ENCODE measurements at regions not wholly inside any gene's neighbourhood (a gene's known extent, or its start where the extent isn't known, plus 50 kb on each side); places are given as distances from the start of the nearest gene placed in this dataset.
"Not testable (repeated sequence)": the region's sequence is repeated elsewhere in the genome, so short reads cannot be mapped to it uniquely, and the experiment has no call there.

DNA sequence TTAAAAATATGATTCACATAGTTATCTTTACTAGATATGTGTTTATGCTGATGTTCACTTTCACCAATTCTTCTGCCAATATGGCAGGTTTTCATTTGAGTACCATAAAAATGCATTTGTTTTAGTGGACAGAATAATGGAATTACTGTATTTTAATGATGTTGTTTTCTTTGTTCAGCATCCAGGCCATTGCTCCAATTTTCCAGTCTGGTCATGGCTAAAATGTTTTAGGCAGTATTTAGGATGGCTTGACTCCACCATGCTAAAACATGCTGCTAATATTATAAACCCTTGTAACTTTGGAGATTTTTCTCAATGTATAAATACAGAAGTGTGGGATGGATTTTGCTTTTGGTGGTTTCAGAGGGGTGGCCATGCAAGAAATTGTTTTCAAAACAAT is 273.0 kb upstream of the RPS23 start:
- DNase-seq (ENCODE audit: low read depth in 2 of 2), result no peak

DNA sequence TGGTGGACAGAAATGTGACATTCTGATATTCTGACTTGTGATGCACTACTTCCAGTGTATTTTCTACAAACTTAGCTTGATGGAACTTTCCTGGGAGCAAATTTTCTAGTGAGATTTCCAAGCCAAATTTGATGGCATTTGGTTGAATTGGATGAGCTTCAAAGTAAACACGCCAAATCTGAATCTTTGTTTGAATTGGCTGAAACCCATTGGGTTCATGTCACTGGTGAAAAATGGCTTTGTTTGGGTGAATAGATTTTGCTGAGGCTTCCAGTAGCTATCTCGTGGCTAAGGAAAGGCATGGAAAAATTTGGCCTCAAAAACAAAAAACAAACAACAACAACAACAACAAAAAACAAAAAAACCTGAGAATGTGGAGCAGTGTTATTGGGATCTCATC is 271.1 kb upstream of the RPS23 start:
- no peak for DNase-seq (ENCODE audit: low read depth in 2 of 2)

DNA sequence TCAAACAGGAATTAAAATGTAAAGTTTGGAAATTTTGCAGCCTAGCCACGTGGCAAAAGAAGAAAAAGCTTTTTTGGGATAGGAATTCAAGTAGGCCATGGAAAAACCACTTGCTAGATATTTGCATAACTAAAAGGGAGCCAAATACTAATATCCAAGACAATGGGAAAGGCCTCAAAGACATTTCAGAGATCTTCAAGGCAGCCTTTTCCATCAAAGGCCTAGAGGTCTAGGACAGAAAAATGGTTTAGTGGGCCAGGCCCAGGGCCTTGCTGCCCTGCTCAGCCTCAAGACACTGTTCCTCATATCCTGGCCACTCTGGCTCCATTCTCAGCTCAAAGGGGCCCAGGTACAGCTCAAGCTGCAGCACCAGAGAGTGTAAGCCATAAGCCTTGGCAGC is 265.9 kb upstream of the RPS23 start:
- no peak for DNase-seq (ENCODE audit: low read depth in 2 of 2)

DNA sequence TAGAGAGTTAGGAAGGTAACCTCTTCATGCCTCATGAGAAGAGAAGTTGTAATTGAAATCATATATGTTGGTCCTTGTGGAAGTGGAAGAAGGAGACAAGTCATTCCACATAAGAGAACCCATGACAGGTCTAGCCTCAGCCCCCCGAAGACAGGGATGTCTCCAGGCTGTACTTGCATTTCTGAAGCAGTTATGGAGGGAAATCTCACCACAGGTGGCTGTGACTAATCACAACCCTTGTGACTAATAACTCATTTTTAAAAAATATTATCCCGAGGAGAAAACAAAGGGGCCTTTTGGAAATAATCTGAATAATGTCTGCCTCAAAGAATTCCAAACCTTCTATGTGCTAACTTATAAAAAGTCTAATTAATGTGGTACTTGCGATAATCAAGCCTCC is 262.1 kb upstream of the RPS23 start:
- DNase-seq (ENCODE audit: low read depth in 2 of 2), result no peak

DNA sequence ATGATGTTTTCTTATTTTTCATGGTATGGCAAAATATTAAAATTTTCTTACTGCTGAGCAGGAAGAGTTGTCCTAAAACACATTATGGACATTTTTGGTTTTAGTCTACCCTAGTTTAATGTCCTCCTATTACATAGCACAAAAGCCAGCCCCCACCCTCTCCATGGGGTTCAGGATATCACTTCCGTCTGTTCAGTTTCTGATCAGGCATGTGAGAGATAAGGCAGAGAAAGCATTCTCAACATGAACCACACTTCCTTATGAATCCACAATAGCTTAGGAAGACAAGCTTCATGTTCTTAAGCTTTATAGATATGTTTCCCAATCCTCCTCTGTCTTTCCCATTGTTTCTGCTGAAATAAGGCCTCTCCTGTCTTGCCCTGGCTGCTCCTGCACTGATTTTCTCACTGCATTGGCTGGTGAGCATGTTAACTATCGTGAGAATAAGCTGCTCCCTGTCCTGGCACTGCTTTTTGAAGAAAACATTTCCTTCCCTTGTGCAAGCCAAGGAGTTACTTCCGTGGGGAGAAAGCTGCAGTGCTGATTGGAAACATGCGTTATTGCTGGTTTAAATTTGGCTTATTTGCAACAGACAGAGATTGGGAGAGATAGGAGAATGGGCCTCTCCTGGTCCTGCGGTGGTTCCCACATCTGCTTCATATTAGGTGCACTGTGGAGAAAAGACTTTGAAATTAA is 260.3 kb upstream of the RPS23 start:
- no peak for DNase-seq (ENCODE audit: low read depth in 2 of 2)

GRCh38 chr5:82537687-82538306 is 259.6 kb upstream of the RPS23 start:
- DNase-seq (ENCODE audit: low read depth in 2 of 2), result no peak

DNA sequence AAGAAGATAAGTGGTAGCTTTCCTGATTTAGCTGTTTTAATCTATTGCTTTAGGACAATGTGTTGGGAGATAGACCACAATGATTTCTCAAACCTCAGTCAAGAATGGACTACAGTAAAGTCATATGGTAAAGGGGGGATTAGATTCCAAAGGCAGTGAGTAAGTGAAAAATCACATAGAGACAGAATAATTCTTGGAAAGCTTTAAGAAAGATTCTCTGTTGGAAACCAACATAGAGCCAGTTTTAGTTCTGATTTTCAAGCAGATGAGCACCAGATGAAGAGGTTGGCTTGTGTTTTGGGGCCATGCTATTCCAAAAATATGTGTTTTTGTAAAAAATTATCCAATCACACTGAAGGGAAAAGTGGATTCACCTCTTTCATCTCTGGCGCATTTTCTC is 256.8 kb upstream of the RPS23 start:
- no peak for DNase-seq (ENCODE audit: low read depth in 2 of 2)

GRCh38 chr5:82532075-82532474 is 253.9 kb upstream of the RPS23 start:
- DNase-seq (ENCODE audit: low read depth in 2 of 2), result not testable (repeated sequence)

- DNase-seq (ENCODE audit: low read depth in 2 of 2), result no peak
Observed at GRCh38 chr5:82526540-82526939, 248.4 kb upstream of the RPS23 start.

GRCh38 chr5:82525626-82526025 is 247.5 kb upstream of the RPS23 start:
- no peak for DNase-seq (ENCODE audit: low read depth in 2 of 2)

- no peak for DNase-seq (ENCODE audit: low read depth in 2 of 2)
Observed at GRCh38 chr5:82523633-82524032, 245.5 kb upstream of the RPS23 start.

DNA sequence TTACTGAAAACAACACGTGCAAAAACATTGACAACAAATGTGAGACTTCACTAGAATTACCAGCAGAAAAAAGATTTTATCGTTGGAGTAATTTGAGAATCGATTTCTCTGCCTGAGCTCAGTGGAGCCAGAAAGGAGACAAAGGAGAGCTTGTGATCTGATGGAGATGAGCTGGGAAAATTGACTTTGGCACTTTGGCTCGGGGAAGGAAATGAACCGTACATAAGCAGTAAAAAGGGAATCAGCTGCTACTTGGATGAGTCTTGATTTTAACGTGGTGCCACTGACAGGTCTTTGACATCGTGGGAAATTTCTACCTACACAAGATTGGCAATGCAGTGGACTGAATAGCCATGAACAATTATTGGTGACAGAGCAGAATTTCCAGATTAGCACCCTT is 244.7 kb upstream of the RPS23 start:
- no peak for DNase-seq (ENCODE audit: low read depth in 2 of 2)

GRCh38 chr5:82521431-82522051 is 243.4 kb upstream of the RPS23 start:
- no peak for DNase-seq (ENCODE audit: low read depth in 2 of 2)

GRCh38 chr5:82519558-82519957 is 241.4 kb upstream of the RPS23 start:
- no peak for DNase-seq (ENCODE audit: low read depth in 2 of 2)

DNA sequence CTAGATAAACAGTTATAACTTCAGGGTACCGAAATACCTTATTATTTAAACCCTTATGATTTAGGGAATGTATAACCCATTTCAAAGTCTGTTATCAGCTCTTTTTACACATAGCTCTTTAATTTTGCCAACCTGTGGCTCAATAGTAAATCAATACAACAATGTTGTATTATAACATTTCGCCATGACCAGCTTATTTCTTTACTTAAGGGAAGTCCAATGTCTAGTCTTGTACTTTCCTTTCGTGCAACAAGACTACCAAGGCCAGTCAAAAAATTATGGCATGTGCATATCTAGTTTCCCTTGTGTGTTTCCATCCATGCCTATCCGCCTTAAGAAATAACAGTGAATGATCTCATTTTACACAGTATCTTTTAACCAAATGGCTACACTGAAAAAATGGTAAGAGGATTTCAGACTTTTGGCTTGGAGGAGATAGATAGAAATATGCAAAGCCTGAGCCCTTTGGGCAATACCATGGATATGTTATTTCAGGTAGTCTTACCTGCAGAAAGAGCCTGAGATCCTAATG is 239.5 kb upstream of the RPS23 start:
- no peak for DNase-seq (ENCODE audit: low read depth in 2 of 2)

- DNase-seq (ENCODE audit: low read depth in 2 of 2), result no peak
Observed at GRCh38 chr5:82513738-82514137, 235.6 kb upstream of the RPS23 start.

- DNase-seq (ENCODE audit: low read depth in 2 of 2), result no peak
Observed at GRCh38 chr5:82512025-82512424, 233.9 kb upstream of the RPS23 start.

DNA sequence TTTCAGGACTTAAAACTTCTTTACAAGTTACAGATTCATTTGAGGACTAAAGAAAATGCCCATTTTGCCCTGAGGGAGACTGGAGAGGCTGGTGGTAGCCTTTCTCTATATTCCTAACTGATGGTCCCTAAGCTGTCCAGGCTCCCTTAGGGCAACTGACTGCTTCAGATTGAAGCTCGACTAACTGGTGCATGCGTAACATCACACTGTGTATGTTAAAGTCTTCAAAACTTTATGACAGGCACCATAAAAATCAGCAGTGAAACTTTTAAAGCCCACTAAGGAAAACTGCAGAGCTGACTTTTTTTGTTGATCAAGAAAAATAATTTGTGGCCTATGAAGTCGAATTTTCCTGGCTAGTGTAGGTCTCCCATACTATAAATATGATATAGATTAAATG is 233.0 kb upstream of the RPS23 start:
- DNase-seq (ENCODE audit: low read depth in 2 of 2), result no peak

DNA sequence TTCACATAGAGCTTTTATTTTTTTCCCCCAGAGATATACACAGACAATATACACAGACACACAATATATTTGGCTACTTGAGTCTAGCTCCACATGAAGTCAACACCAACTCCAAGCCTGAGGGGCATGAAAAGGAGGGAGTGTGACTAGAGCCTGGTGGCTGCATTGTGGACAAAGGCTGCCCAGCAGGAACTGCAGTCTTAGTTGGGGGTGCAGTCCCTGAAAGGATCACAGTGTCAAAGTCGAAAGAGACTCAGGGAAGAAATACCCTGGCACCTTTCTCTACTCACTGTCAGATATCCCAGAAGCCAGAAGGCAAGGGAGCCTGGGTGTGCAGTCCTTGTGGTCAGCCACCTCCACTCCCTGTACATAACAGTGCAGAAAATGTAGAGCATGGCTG is 231.6 kb upstream of the RPS23 start:
- DNase-seq (ENCODE audit: low read depth in 2 of 2), result no peak

GRCh38 chr5:82506390-82506789 is 228.2 kb upstream of the RPS23 start:
- not testable (repeated sequence) for DNase-seq (ENCODE audit: low read depth in 2 of 2)

DNA sequence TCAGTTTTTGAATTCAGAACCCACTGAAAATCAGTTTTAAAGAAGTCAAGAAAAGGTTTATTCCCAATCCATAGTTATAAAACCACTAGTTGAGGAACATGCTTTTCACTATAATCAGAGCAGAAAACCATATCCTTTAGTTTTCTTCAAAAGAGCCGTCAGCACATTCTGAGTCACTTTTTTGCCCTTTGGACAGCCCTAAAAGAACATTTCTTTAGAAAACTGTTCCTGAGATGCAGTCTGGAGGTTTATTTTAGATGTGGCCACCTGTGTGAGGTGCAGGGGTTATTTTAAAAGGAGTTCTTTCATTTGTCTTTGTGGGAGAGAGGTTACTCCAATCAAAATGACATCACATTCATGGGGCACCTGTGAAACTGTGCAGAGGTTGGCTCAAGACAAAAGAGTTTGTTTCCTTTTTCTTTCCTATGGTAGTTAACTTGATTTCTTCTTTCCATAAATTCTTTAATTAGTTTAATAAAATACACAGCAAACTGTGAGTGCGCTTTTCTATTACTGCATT is 221.6 kb upstream of the RPS23 start:
- no peak for DNase-seq (ENCODE audit: low read depth in 2 of 2)

DNA sequence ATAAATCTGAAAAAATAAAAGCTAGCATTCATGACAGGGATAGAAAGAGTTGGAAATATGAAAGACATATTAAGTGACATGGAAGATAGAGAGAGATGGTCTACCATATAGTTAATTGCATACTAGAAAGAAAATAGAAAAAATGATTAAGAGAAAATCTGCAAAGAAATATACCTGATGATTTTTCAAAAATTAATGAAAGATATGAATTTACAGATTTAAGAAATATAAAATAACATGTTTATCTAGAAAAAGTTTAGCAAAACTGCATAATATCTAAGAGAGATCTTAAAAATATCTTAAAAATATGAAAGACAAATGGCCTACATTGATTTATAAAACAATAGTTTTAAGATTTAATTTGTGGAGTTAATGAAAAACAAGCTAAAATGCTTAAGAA is 219.1 kb upstream of the RPS23 start:
- DNase-seq (ENCODE audit: low read depth in 2 of 2), result no peak

DNA sequence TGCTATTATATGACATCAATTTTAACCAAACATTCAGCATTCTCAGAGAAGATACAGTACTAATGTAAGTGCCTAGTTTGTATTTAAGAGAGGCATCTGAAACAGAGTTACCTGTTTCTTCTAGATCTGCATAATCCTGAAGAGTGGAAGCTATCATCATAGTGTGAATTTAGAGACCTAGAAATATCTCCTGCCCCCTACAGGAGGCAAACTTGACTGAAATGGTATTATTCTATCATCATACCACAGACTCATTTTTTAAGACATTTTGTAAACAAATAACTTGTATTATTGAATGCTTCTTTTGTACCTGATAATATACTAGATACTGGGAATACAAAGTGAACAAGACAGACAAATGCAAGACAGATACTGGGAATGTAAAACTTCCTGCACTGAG is 216.8 kb upstream of the RPS23 start:
- DNase-seq (ENCODE audit: low read depth in 2 of 2), result no peak
